Fibroblast of lung (primary cell): ENCODE measurements at regions not wholly inside any gene's neighbourhood (a gene's known extent, or its start where the extent isn't known, plus 50 kb on each side); places are given as distances from the start of the nearest gene placed in this dataset.

Experiments
- EZH2 ChIP-seq: IDR thresholded peaks from 2 replicates; pipeline ENCODE4 v1.5.1; 2012; ENCODE audit warnings: low read length, control low read depth, mild to moderate bottlenecking; ENCODE audit errors: missing control alignments
- TF ChIP-seq, protein P1 (sequence below), 2 donors: IDR thresholded peaks in 1 of 2; conservative IDR thresholded peaks in 1 of 2; 1 replicate in 1 of 2; 2 replicates in 1 of 2; pipeline ENCODE4 v1.5.1; 2011 to 2012; ENCODE audit warnings: low read length in 2 of 2, control low read depth in 1 of 2, inconsistent platforms in 1 of 2, low read depth in 1 of 2, mild to moderate bottlenecking in 1 of 2

DNA sequence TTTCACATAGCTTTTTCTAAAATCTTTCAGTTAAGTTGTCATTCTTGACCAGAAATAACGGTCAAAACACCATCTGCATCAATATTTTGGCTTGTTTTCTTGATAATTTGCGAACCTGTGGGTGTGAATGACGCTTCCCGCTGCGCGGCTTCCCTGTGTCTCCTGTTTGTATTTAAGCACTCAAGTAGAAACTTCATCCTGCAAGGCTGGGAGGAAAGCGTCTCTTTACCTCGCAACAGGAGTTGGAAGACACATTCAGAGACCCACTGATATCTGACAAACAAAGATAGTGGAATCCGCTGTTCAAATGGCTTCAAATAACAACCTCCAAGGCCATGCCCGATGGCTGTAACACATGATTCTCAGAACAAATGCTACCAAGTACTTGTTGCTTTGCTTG lies 704.9 kb downstream of the DCDC2C start:
- TF ChIP-seq, protein P1, sequence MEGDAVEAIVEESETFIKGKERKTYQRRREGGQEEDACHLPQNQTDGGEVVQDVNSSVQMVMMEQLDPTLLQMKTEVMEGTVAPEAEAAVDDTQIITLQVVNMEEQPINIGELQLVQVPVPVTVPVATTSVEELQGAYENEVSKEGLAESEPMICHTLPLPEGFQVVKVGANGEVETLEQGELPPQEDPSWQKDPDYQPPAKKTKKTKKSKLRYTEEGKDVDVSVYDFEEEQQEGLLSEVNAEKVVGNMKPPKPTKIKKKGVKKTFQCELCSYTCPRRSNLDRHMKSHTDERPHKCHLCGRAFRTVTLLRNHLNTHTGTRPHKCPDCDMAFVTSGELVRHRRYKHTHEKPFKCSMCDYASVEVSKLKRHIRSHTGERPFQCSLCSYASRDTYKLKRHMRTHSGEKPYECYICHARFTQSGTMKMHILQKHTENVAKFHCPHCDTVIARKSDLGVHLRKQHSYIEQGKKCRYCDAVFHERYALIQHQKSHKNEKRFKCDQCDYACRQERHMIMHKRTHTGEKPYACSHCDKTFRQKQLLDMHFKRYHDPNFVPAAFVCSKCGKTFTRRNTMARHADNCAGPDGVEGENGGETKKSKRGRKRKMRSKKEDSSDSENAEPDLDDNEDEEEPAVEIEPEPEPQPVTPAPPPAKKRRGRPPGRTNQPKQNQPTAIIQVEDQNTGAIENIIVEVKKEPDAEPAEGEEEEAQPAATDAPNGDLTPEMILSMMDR (conservative IDR thresholded peaks at IDR 0.05 in 1 of 2, IDR thresholded peaks at IDR 0.05 in 1 of 2; ENCODE audit: low read depth in 1 of 2, low read length in 2 of 2), result no peak
- TF ChIP-seq EZH2, result no peak
